Stimulated activated CD4-positive, alpha-beta T cell treated with anti-CD3 and anti-CD28 coated beads, TNF-alpha, amount 100 ng/mL, for 4 hours (primary cell): ENCODE measurements at regions not wholly inside any gene's neighbourhood (a gene's known extent, or its start where the extent isn't known, plus 50 kb on each side); places are given as distances from the start of the nearest gene placed in this dataset.
"Not testable (repeated sequence)": the region's sequence is repeated elsewhere in the genome, so short reads cannot be mapped to it uniquely, and the experiment has no call there.

ENCODE experiments used
- DNase-seq, 3 experiments: peaks; one replicate each; pipeline ENCODE4 v3.0.0-alpha.2; 2020; ENCODE audit warnings: low read depth in 3 of 3

- DNase-seq: no peak
These were observed 352.4 kb upstream of the RUNX1 start for GRCh38 chr21:35401476-35401875.

- peak; percentile 4 to 9 (median 5) for DNase-seq
These were observed 351.3 kb upstream of the RUNX1 start for GRCh38 chr21:35400233-35400939.

- no peak for DNase-seq
These were observed 350.6 kb upstream of the RUNX1 start for GRCh38 chr21:35399706-35400105.

DNA sequence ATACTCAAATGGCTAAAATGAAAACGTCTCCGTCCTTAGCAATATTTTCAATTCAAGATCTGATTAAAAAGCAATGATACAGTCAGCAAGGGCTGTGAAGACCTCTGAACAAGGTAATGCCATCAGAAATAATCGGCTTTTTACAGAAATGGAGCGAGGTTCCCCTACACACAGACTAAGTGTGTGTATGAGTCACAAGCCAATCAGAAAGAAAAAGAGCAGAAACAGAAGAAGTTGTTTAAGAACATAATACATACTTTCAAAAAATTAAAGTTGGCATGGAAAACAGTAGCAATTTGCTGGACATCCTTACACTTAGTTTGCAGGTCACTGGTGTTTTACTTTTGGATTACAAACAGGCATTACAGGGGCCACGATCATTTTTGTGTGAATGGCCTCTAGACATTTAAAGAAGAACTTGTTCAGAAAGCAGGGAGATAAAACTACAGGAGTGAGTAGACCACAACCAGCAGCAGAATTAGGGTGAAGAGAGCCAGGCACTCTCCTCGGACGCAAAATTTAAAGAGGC lies 350.0 kb upstream of the RUNX1 start:
- no peak for DNase-seq

- no peak for DNase-seq
These were observed 349.4 kb upstream of the RUNX1 start for GRCh38 chr21:35398346-35398982.

DNA sequence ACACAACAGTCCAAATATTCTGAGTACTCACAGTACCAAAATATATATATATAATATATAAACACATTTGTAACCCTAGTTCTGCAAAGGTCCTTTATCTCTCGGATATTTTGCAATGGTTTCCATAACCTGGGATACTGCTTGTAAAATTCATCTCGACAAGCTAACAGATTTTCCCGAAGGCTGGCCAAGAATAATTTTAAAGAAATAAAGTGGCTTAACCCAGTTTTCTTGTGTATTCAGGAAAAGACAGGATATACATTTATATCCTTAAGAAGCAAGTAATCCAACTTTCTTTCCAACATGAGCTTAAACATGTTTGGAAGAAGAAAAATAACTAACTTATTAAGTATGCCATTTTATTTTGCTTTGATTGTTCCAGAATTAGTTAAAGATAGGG lies 348.7 kb upstream of the RUNX1 start:
- DNase-seq: no peak

DNA sequence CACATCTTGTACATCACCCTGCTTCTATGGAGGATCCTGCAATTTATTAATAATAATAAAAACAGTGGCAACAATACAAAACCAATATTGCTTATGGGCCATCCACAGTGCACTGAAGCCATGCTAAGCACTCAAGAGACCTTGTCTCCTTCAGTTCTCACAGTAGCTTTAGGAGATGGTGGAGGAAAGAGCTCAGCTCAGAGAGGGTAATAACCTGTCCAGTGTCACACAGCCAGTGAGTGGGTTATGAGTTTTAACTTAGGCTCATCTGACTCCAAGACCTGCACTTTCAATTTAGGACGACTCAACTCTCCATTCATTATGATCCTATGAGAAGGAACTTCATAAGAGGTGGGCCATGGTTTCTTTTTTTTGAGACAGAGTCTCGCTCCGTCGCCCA lies 347.6 kb upstream of the RUNX1 start:
- no peak for DNase-seq

DNA sequence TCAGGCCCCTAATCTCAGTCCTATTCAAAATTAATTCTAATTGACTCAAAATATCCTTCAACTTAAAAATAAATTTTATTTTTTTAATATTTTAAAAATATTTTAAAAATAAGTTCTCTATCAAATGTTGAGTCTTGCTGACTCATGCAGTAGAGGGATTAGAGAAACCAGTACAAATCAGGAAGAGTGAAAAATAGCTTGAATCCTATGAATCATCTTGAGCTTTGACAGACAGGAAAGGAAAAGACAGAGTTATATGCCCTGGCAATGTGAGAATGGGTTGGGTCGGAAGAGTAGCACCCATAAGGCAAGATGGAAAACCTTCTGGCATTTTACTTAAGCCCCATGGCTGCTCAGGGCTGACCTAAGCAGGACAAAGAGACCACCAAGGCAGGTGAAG lies 346.6 kb upstream of the RUNX1 start:
- no peak for DNase-seq

DNA sequence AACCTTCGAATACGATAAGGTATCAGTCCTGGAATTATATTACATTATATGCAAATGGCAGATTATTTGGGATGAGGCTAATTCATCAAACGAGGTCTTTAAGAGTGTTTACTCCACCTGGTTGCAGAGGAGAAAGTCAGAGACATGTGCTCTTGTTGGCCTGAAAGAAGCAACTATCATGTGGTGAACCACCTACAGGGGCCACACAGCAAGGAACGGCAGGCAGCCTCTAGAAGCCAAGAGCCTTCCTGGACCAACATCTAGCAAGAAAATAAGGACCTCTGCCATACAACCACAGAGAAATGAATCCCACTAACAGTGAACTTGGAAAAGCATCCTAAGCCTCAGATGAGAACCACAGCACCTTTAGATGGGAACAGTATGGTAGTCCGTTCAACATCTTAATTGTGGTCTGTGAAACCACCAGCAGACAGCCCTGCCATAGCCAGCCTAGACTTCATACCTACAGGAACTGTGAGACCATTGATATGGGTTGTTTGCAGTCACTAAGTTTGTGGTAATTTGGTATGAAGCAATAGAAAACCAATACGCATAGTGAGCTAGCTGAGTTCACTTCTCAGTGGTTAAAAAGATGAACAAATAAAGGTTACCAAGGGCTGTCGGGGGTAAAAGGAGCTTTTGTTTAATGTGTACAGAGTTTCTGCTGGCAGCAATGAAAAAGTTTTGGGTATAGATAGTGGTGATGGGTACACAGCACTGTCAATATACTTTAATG lies 345.7 kb upstream of the RUNX1 start:
- no peak for DNase-seq

GRCh38 chr21:35394049-35394448 lies 344.9 kb upstream of the RUNX1 start:
- no peak for DNase-seq

- no peak for DNase-seq
These were observed 341.1 kb upstream of the RUNX1 start for GRCh38 chr21:35390013-35390776.

DNA sequence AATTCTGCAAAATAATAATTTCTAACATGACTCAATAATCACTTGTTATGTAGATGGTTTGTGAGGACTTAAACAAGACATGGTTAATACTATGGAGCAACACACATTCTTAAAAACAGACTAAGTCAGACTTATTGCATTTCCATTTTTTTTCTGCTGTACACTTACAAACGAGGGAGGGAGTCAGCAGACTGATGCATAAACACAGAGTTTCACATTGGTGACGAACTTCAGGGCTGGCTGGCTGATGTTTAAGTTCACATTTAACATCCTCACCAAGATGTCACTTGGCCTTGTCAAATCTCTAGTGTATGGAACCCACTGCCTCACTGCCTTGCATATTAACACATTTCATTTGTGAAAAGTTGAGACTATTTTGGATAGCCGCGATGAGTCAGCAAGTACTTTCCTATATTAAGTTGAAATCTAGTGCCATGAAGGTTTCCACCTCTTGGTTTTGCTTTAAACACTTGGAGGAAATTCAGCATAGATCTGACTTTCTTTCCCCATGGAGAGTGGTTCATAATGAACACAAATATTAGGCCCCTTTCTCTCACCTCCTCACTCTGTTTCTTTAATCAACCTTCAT lies 337.5 kb upstream of the RUNX1 start:
- DNase-seq: no peak

DNA sequence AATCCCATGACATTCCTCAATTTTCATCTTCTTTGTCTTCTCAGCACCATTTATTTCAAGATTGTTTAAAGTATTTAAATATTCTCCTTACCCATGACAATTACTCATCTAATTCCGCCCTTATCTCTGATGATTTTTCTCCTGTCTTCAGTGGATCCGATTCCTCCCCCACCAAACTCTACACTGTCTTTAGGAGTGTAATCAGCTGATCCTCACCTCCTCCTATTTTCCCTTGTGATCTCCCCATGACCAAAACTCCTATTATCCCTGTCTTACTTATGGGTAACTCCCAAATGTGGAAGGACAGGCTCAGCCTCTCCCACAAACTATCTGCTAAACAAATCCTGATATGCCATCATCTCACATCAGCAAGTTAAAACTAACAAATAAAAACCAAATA lies 335.3 kb upstream of the RUNX1 start:
- no peak for DNase-seq

DNA sequence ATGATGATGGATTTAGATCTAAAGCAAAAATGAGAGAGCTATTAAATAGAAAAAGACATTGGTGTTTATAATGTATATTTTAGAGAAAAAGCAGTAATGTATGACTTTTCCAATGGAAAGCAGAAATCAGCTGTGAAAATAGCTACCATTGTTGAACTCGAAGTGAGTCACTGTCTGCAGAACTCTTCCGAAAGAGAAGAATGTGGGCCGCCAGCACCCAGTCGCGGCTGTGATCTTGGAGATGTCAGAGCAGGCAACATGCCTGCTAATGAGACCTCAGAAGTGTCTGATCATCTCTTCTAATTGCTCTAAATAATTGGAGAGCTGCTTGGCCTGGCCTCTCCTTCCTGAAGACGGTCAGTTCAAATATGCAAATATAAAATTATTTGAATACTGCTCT lies 333.6 kb upstream of the RUNX1 start:
- no peak for DNase-seq

- no peak for DNase-seq
These were observed 332.7 kb upstream of the RUNX1 start for GRCh38 chr21:35381743-35382310.

GRCh38 chr21:35380304-35380703 lies 331.2 kb upstream of the RUNX1 start:
- not testable (repeated sequence) for DNase-seq

DNA sequence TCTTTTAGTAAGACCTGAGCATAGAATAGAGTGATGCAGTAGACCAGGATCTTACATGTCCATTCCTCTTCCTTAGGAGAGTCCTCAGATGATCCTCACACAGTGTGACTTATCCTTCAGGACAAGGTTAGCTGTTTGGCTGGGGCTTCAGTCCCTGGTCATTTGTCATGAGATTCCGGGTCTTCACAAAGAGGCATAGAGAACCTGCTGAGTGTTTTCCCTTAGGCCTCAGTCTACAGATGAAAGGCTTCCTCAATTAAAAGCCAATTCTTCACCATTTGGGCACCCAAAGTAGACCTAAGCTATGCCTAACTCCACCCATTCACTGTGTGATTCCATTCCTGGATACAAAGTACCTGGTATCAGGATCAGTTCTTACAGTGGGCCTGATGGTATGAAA lies 329.8 kb upstream of the RUNX1 start:
- no peak for DNase-seq

GRCh38 chr21:35377505-35378090 lies 328.5 kb upstream of the RUNX1 start:
- no peak for DNase-seq

DNA sequence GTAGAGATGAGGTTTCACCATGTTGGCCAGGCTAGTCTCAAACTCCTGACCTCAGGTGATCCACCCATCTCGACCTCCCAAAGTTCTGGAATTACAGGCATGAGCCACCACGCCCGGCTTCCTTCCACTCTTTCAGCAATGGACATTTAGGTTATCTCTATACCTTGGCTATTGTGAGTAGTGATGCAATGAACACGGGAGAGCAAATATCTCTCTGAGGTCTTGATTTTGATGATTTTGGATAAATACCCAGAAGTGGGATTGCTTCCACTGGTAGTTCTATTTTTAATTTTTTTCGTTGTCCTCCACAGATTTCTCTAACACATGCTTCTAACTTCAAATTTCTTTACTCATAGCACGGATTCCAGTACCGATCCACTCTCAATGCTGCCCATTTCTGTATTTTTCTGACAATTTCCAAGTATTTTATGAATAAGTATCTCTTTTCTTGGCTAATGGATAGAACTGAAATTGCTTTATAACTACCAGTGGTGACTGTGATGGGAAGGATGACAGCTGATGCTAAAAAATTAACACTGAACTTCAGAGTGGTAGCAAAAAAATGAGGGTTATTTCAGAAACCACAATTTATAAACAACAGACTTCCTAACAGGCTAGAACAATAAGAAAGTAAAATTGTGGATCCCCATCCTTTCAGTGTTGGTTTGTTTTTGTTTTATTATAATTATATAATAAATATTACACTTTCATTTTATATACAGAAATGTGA lies 327.5 kb upstream of the RUNX1 start:
- no peak for DNase-seq

- DNase-seq: no peak
These were observed 326.0 kb upstream of the RUNX1 start for GRCh38 chr21:35375115-35375514.
